ENCODE measurements at regions not wholly inside any gene's neighbourhood (a gene's known extent, or its start where the extent isn't known, plus 50 kb on each side); places are given as distances from the start of the nearest gene placed in this dataset.

GRCh38 chr2:97355887-97356286, 233.8 kb downstream of the ANKRD36B start:
- POLR2A ChIA-PET (ENCODE audit: unreplicated experiment) = no interaction called here
- Histone ChIP-seq H3K4me1 (ENCODE audit: control insufficient read depth, insufficient read depth, low read length) (no peaks in the 10 kb centered on the region), H3K9ac (ENCODE audit: low read depth, low read length) (no peak overlapping the region), H3K9me1 (ENCODE audit: insufficient read depth, low read length) (no peaks in the 10 kb centered on the region), H2AK9ac (replicated peaks; ENCODE audit: low read depth, low read length, poor library complexity) (no peak overlapping the region), H3K14ac (replicated peaks; ENCODE audit: low read depth, low read length) (no peak overlapping the region), H3K27ac (ENCODE audit: insufficient read depth, low read length) (no peak overlapping the region), H3K4me2 (ENCODE audit: low read depth, low read length) (no peak overlapping the region), H4K91ac (ENCODE audit: insufficient read depth, low read depth, low read length) (no peak overlapping the region), H2BK20ac (ENCODE audit: low read depth, low read length) (no peak overlapping the region), H3K23ac (ENCODE audit: low read depth, low read length) (no peak overlapping the region), H3K4ac (ENCODE audit: low read depth, low read length) (no peak overlapping the region), H4K5ac (ENCODE audit: low read depth, low read length) (no peak overlapping the region), H2BK120ac (ENCODE audit: low read depth, low read length) (no peak overlapping the region), H3K4me3 (ENCODE audit: insufficient read depth, low read depth, low read length) (no peak overlapping the region), H3K56ac (ENCODE audit: extremely low read depth, insufficient read depth, low read length) (no peak overlapping the region), H3K18ac (ENCODE audit: low read depth, low read length) (no peak overlapping the region), H3K9me3 (ENCODE audit: control insufficient read depth, insufficient read depth, low read length) (no peaks in the 10 kb centered on the region), H3K27me3 (ENCODE audit: control insufficient read depth, insufficient read depth, low read length) (peaks cover 22% of the 10 kb centered on the region), H2AFZ (replicated peaks; ENCODE audit: low read length, poor library complexity) (no peak overlapping the region), H3K36me3 (ENCODE audit: control insufficient read depth, insufficient read depth, low read length) (no peaks in the 10 kb centered on the region), H2BK5ac (ENCODE audit: low read depth, low read length, poor library complexity, severe bottlenecking) (no peak overlapping the region), H4K20me1 (ENCODE audit: insufficient read depth, low read length) (no peaks in the 10 kb centered on the region), H3K79me1 (ENCODE audit: low read depth in 1 of 2, low read length in 2 of 2) (no peaks in the 10 kb centered on the region), H2BK15ac (ENCODE audit: low read depth, low read length) (no peak overlapping the region), H4K8ac (ENCODE audit: low read depth in 2 of 2, low read length in 2 of 2) (no peak overlapping the region), H2AK5ac (ENCODE audit: low read depth, low read length) (no peak overlapping the region)
- ATAC-seq (ENCODE audit: low read depth) (no peak), DNase-seq (no peak)
- BruUV-seq (replicated peaks) = no TSS peak
- WGBS, 2 experiments (ENCODE audit: extremely low coverage in 2 of 2, insufficient read length in 1 of 2) = 40% methylated on average over 1 of the region's 4 CpGs; no CpG with 5 or more reads in 1 of the 2 experiments
- intact Hi-C loops (cut with micrococcal nuclease) = no loop called here
- CTCF ChIA-PET = no interaction called here
- in situ Hi-C loops (cut with MboI; ENCODE audit: low sequenced_read_pairs) = no loop called here
- dilution Hi-C loops (cut with HindIII; ENCODE audit: low sequenced_read_pairs, unreplicated experiment) = no loop called here
- TF ChIP-seq BHLHE40 (IDR thresholded peaks at IDR 0.05; ENCODE audit: low read depth, low read length) (no peak), MAFK (IDR thresholded peaks at IDR 0.05; ENCODE audit: low read depth, low read length) (no peak), CTCF (conservative IDR thresholded peaks at IDR 0.05; ENCODE audit: low read depth, low read length) (no peak), RFX5 (IDR thresholded peaks at IDR 0.05; ENCODE audit: low read depth, low read length) (no peak), POLR2A (IDR thresholded peaks at IDR 0.05; ENCODE audit: low read depth, low read length) (no peak), SMC3 (IDR thresholded peaks at IDR 0.05; ENCODE audit: low read depth, low read length) (no peak), RAD21 (IDR thresholded peaks at IDR 0.05; ENCODE audit: low read length) (no peak), ELK1 (IDR thresholded peaks at IDR 0.05; ENCODE audit: borderline replicate concordance, low read depth, low read length) (no peak), CEBPB (IDR thresholded peaks at IDR 0.05; ENCODE audit: low read depth, low read length) (no peak), CHD1 (IDR thresholded peaks at IDR 0.05; ENCODE audit: low read depth, low read length) (no peak), RCOR1 (IDR thresholded peaks at IDR 0.05; ENCODE audit: insufficient replicate concordance, low read length) (no peak), NFE2L2 (IDR thresholded peaks at IDR 0.05; ENCODE audit: low read depth, low read length) (no peak), USF2 (IDR thresholded peaks at IDR 0.05; ENCODE audit: low read depth, low read length) (no peak), MXI1 (IDR thresholded peaks at IDR 0.05; ENCODE audit: borderline replicate concordance, low read depth, low read length) (no peak), FOS (IDR thresholded peaks at IDR 0.05; ENCODE audit: low read depth, low read length) (no peak), MAZ (IDR thresholded peaks at IDR 0.05; ENCODE audit: borderline replicate concordance, low read depth, low read length) (no peak)
